ENCODE measurements at regions not wholly inside any gene's neighbourhood (a gene's known extent, or its start where the extent isn't known, plus 50 kb on each side); places are given as distances from the start of the nearest gene placed in this dataset.
"Not testable (repeated sequence)": the region's sequence is repeated elsewhere in the genome, so short reads cannot be mapped to it uniquely, and the experiment has no call there.

DNA sequence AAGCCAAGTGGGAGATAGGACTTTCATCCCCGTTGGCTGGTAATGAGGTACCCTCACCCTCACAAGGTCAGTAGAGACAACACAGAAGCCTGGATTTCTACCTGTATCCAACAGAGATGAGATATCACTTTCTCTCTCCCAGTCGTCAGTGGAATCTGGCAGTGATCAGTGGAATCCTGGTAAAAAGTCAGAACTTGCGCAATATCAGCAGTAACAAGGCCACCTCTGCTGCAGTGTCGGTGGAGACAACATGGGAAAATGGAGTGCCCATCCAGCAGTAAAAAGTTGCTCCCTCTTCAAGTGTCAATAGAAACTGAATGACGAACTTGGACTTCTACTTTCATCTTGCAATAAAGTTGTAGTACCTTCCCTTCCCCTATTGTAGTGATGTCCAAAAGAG lies 615.9 kb downstream of the ETS1 start:
- no peak for DNase-seq (ENCODE audit: low spot score)

DNA sequence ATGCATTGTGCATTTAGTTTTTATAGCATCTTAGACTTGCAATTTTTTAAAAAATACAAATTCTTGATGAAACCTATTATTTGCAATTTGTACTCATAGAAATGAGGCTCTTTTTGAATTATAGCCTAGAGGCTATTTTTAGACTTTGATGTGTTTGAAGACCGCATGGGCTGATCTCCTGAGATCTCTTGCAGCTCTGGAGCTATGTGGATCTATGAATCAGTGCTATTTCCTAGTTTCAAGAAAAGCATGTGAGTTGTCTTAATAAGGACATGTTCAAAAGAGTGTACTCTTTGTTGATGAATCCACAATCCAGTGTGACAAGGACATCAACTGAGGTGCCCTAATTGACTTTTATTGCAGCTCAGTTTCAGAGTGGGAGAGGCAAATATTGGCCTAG lies 620.5 kb downstream of the ETS1 start:
- no peak for DNase-seq (ENCODE audit: low spot score)

DNA sequence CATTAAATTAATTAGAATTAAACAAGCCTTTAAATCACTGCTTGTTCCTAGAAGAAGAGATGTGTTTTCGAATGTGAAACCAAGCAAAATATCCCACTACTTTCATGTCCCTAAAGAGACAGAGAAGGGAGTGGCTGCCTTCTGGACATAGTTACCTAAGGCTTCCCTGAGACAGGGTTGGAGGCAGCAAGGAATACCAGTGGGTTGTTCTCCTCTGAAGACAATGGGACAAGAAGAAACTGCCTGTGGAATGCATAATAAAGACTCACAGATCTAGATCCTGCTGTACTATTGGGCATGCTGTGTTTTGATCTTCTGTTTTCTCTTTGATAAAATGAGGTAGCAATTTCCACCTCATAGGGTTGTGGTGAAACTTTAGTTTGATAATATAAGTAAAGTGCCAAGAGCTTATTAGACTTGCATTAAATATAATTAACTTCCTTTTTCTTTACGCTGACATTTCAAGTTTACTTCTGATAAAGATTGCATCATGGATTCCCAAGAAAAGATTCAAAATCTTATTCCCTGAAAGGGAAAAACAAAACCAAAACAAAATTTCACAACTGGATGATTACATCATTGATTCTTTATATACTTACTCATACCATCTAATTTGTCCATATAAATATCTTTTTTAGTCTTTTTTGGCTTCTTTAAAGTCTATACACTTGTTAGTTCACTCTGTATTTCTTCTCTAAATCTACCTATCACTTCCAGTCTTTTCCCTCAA lies 621.3 kb downstream of the ETS1 start:
- DNase-seq (ENCODE audit: low spot score) = no peak

DNA sequence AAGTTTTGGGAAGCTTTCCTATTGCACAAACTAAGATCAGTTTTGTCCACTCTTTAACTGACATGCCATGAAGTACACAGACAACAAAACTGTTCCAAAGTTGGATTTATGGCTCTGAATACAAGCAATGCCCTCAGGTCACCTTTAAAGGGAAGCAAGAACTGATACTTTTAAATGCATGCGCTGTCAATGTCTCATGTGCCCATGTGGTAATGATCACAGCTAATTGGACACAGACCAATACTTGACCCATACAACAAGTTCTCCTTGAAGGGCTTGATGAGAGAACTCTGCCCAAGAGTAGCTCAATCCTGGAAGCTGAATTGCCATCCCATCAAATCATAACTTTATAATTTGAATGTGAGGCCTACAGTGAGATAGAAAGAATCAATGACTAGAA lies 624.9 kb downstream of the ETS1 start:
- no peak for DNase-seq (ENCODE audit: low spot score)

DNA sequence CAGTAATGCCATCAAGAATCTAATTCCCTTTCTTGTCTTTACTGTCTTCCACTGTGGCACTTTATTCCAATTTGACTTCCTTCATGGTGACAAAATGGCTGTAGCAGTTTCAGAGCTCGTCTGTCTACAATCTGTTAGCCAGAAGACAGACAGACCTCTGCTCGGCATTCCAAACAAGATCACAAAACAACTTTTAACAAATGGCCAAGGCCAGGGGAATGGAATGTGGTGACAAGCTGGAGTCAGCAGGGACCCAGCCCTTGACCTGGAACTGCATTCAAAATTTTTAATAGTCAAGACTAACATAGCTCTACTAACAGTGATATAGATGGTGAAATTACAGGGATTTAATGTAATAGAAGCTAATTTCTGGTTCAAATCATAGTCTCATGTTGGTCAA lies 637.2 kb downstream of the ETS1 start:
- no peak for DNase-seq (ENCODE audit: low spot score)

DNA sequence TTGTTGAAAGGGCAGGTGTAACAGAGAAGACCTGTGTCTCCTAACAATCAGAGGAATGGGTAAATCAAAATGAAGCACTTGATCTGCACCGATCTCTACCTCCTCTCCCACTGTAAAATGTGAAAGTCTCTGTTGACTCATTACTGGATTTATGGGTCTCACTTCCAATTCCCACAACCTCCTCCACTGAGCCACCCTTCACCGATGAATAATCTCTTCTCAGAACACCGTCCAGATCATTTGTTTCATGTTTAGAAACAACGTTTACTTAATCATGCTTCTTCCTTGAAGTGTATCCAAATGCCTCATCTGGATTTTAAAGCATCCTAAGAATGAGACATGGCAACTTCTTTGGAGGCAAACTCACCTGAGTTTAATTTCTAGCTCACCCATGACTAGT lies 643.6 kb downstream of the ETS1 start:
- DNase-seq (ENCODE audit: low spot score) = no peak

DNA sequence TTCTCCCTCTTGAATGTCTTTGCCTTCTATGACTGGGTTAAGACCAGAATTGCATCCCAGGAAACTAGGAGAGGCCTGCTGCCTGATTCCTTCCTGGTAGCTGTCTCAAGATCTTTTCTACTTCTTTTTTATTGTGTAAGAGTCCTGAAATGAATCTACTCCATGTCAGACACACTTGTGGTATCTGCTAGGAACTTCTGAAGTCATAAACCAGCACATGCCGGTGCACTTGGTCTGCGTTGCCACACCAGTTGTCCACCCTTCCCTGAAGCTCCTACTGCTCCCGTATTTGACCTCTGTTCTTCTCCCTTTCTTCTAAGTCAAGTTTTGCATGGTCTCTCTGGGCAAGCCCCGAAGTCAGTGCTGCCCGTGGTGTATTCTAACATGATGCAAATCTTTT lies 644.2 kb downstream of the ETS1 start:
- DNase-seq (ENCODE audit: low spot score) = no peak

DNA sequence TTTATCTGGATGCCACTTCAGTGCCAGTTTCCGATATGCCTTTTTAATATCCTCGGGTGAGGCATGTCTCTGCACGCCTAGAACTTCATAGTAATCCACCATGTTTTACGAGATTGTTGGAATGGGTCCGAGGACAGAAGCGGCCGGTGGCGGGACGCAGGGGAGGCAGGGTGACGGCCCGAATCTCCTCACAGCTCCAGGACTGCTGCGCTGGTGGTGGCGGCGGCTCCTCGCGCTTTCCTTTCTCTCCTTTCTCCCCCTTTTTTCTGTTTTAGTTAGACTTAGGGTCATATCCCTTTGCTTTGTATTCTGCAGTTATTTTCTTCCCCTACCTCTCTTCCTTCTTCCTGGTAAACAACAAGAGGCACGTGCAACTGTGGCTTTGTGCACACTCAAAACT lies 645.8 kb downstream of the ETS1 start:
- not testable (repeated sequence) for DNase-seq (ENCODE audit: low spot score)

DNA sequence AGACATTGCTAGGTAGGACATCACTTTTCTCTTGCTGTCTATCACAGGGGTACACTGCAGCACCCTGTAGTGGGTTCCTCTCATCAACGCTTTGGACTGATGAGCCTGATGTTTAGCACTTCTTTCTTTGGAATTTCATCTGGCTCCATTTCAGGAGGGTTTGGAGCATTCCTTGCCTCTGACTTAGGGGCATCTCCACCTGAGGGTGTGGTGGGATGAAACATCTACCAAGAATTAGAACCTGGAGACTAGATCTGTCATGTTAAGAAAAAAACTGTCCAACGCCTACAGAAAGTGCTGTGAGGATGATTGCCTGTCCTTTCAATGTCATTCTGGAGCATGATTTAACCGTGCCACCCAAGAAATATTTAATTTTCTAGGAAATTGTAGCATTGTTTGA lies 648.4 kb downstream of the ETS1 start:
- no peak for DNase-seq (ENCODE audit: low spot score)

DNA sequence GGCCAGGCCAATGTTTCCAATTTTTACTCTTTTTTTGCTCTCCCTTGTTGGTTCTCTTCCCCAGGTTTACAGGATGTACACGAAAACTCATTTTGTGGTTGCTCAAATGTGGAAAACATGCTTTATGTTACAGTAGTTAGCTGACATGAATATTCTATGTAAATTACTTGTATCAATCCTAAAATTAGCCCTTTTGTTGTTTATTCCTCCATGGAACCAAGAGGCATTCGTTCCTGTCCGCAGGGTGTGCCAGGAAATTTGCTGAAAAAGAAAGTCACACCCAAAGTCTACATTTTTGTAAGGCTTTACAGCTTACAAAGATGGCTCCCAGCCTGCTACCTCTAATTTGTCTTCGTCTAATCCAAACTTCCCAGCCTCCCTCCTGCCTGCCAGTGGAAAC lies 652.3 kb downstream of the ETS1 start:
- no peak for DNase-seq (ENCODE audit: low spot score)

DNA sequence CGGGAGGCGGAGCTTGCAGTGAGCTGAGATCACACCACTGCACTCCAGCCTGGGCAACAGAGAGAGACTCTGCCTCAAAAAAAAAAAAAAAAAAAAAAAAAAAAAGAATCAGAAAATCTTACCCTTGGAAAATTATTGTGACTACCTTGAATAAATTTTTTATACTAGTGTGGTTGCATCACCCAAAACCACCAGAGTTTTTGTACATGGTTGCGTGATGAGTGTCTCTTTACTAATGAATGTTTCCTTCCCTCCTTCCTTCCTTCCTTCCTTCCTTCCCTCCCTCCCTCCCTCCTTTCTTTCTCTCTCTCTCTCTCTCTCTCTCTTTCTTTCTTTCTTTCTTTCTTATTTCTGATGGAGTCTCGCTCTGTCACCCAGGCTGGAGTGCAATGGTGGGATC lies 653.4 kb downstream of the ETS1 start:
- DNase-seq (ENCODE audit: low spot score) = not testable (repeated sequence)

DNA sequence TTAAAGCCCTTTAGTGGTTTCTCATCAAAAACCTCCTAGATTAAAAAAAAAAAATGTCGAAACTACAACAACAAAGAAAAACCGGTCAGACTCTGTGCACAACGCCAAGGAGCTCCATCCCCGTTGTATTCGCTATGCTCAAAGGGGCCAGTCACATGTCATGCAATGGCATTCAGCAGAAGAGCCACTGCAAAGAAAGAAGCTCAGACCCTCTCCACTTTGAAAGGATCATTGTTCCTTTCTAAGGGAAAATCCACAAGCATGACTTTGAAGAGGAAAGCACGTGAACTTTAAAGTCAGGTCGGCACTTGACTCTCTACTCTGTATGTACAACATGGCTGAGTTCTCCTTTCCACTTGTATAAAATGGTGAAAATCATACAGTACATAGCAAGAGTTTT lies 655.6 kb downstream of the ETS1 start:
- DNase-seq (ENCODE audit: low spot score) = no peak

DNA sequence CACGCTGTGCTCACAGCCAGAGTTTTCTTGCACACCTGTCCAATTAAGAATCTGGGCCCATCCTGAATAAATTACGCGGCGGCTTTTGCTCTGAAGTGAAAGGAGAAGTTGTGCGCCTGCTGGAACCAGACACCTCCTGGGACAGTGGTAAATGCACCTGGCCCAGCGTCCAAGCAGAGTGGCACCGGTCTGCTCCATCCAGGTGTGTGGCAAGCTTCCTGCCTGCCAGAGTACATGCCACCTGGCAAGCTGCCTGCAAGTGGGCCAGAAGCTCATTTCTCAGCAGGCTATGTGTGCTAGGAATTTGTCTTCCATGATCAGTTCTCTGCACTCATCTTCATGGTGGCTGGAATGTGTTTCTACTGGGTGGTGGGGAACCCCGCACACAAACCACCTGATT lies 660.6 kb downstream of the ETS1 start:
- no peak for DNase-seq (ENCODE audit: low spot score)

DNA sequence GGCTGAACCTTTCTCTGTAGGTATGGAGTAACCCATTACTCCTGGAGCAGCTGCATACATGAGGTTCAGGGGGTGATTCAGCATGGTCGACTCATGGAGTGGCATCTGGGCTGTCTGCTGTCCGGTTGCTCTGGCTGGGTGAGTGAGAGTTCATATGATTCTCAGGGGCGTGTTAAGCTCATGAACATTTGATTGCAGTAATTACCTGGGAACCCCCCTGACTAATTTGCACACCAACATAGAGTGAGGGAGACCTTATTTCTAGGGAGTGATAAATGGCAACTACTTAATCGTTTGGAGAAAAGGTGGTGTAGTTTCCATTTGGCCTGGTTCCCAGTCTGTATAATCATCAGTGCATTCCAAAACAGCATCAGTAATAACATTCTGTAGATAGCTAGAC lies 661.9 kb downstream of the ETS1 start:
- DNase-seq (ENCODE audit: low spot score) = no peak

DNA sequence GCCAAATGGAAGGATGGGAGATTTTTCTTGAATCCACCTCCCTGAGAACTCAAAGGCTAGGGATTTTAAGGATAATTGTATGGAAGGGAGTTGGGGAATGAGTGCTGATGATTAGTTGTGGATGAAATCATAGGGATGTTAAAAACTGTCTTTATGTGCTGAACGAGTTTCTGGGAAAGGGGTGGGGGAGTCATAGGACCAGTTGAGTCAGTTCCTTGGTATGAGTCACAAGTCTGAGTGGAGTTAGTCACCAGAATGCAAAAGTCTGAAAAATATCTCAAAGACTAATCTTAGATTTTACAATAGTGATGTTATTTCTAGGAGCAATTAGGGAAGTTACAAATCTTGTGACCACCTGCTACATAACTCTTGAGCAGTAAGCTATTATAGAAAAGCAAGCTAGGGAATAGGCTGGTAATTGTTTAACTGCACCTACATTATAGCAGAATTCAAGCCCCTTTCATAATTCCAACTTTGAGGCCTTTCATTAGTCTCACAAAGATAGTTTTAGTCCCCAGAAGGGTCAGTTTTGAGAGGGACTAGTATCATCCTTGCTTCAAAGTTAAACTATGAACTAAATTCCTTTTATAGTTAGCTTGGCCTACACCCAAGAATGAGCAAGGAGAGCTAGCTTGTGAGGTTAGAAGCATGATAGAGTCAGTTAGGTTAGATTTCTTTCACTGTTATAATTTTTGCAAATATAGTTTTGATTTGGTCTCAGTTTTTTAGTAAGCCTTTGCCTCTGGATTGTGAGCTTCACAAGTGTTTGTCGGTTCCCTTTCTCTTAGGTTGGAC lies 668.0 kb downstream of the ETS1 start:
- no peak for DNase-seq (ENCODE audit: low spot score)

DNA sequence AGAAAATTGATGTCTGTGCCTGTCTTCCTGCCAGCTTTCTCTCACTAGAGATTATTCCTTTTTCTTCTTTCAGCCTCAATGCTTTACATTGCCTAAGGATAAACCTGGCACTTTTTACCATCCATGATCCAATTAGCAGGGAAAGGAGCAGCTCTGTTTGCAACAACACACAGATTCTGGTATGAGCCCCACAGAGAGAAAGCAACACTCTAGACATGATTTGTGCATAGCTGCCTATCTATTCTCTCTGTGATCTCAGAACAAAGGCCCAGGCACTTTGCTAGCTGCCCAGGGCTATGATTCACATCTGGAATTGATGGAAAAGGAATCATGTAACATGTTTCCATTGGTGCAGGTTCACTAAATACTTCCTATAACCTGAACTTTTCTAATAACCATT lies 685.0 kb downstream of the ETS1 start:
- DNase-seq (ENCODE audit: low spot score) = no peak

DNA sequence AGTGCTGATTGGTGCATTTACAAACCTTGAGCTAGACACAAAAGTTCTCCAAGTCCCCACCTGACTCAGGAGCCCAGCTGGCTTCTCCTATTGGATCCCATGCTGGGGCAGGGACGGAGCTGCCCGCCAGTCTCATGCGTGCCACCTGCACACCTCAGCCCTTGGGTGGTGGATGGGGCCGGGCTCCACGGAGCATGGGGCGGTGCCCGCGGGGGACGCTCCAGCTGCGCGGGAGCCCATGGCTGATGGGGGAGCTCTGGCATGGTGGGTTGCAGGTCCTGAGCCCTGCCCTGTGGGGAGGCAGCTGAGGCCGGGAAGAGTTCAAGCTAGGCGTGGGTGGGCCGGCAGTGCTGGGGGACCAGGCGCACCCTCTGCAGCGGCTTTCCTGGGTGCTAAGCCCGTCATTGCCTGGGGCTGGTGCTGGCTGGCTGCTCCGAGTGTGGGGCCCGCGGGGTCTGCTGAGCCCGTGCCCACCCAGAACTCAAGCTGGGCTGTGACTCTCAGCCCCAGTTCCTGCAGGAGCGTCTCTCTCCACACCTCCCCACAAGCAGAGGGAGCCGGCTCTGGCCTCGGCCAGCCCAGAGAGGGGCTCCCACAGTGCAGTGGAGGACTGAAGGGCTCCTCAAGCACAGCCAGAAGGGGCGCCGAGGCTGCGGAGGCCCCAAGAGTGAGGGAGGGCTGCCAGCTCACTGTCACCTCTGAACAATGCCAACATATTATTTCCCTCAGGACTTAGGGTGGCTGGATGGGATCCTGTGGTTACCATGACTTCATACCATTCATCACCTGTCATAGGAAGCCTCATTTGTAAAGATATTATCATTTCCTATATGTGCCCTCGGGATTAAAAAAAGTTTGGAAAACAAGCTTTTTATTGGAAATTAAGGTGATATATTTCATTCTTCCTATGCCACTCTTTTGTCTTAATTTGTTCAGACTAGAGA lies 688.7 kb downstream of the ETS1 start:
- no peak for DNase-seq (ENCODE audit: low spot score)

DNA sequence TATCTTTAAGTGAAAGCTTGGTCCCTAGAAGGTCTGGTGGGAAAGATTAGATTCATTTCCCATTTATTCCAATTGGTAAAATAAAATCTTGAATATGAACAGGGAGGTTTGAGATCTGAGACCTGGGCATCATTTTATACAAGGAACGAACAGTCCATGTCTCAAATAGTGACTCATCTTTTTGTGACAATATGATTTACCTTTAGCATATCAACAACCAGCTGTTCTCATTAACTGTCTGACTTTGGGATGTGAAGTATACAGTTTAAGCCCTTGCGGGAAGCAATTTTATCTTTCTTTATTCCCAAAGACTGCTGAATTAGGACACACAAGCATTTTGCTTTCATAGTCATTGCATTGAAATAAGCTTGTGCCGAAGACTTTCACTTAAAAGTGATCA lies 691.6 kb downstream of the ETS1 start:
- no peak for DNase-seq (ENCODE audit: low spot score)

DNA sequence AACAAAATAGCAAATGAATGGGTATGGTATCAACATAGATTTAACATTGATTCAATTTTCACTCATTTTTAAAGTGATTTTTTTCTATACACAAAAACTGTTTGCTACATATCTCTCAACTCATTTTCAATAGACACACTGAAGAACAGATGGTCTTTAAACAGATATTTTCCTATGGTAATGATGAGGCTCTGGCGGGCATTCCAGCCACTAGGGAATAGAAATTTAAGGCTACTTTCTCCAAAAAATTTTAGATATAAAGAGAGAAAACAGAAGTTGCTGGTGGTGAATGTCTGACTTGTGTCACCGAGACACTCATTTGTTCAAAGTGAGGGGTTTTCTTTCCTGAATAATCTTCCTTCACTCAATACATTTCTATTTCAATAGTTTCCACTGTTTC lies 693.0 kb downstream of the ETS1 start:
- no peak for DNase-seq (ENCODE audit: low spot score)

DNA sequence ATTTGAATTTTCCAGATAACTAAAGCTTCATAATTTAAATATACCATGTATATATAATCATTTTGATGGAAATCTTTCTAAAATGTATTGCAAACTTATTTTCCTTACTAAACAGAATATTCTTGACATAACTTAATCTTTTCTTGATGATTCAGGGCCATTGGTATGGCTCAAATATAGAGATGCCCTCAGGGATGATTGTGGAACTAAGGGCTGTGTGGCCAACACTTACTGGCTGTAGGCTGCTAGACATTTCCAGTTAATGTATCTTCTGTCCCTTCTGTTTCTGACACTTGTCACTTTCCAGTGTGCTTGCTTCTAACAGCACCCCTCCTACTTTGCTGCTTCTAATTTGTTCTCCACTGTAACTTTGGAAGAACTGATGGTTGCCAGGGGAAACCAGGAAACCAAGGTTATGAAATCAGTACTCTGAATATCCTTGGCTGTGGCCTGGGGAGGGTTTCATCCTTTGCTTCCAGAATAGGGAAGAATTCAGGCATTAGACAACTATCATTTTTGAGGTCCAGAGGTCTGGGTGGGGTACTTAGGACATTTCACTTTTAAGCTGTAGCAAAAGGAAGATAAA lies 697.2 kb downstream of the ETS1 start:
- DNase-seq (ENCODE audit: low spot score) = no peak

DNA sequence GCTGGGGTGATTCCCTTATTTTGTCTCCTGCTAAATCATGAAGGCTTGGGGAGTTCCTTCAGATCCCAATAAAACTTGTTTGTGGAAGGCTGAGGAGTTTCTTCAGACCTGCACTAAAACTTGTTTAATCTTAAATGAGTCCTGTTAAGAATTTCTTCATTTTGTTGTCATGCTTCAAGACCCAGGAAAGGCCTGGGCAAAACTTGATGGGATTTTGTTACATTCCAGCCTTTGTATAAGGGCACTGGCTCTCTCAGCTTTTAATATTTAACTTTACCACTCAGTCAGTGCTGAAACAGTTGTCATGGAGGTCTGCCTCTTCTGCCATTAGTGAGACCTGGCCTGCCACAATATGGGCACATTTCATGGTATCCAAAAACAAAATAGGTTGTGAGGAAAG lies 699.0 kb downstream of the ETS1 start:
- DNase-seq (ENCODE audit: low spot score) = no peak

DNA sequence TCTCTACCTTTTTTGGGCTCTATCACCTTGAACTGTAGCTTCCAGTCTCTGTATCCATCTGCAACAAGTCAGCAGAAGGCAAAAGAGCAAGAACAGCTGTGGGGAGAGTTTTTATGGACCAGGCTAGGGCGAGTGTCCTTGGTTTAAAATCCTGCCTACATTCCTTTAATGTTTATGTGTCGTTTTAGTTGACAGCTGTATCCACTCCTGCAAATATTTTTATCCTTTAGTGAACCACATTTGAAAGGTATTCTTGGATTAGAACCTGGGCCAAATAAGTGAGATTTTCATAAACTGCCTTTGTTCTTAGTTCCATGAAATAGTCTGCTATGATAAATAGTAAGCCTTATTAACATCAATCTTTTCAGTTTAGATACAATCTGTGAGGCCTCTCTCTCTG lies 712.2 kb downstream of the ETS1 start:
- no peak for DNase-seq (ENCODE audit: low spot score)

Data from HT-29 (cell line).